ENCODE measurements at regions not wholly inside any gene's neighbourhood (a gene's known extent, or its start where the extent isn't known, plus 50 kb on each side); places are given as distances from the start of the nearest gene placed in this dataset.

- no peaks in the 10 kb centered on the region for H4K20me1 ChIP-seq (ENCODE audit: insufficient read depth, low read length)
- H3K4me3 Mint-ChIP-seq (ENCODE audit: unreplicated experiment), result no peak overlapping the region
- no peaks in the 10 kb centered on the region for H3K9me3 ChIP-seq (ENCODE audit: insufficient read depth, low read depth, low read length)
- no peaks in the 10 kb centered on the region for H3K27me3 ChIP-seq (ENCODE audit: insufficient read depth, low read length)
- H3K9me3 Mint-ChIP-seq (ENCODE audit: unreplicated experiment), result peaks cover 4% of the 10 kb centered on the region
- peaks cover 16% of the 10 kb centered on the region for H3K4me1 Mint-ChIP-seq (ENCODE audit: low read depth, unreplicated experiment)
- no peak overlapping the region for H2AFZ ChIP-seq (ENCODE audit: low read depth, low read length)
- no peak overlapping the region for H3K27ac Mint-ChIP-seq (ENCODE audit: unreplicated experiment)
- peaks cover 14% of the 10 kb centered on the region for H3K4me1 ChIP-seq (ENCODE audit: insufficient read depth, low read length)
- no peak for TF ChIP-seq EZH2 (IDR thresholded peaks at IDR 0.05; ENCODE audit: insufficient read depth, low read length)
- TF ChIP-seq CTCF (IDR thresholded peaks at IDR 0.05; ENCODE audit: insufficient read depth, low read depth, low read length), result no peak
- H3K36me3 ChIP-seq (ENCODE audit: insufficient read depth, low read length), result no peaks in the 10 kb centered on the region
- no peaks in the 10 kb centered on the region for H3K79me2 ChIP-seq (ENCODE audit: insufficient read depth, low read length)
- H3K27ac ChIP-seq (ENCODE audit: low read depth, low read length), result no peak overlapping the region
- DNase-seq (ENCODE audit: low read depth), result no peak
- no peak overlapping the region for H3K9ac ChIP-seq (ENCODE audit: low read length)
- no peaks in the 10 kb centered on the region for H3K36me3 Mint-ChIP-seq (ENCODE audit: low read depth, unreplicated experiment)
- H3K4me2 ChIP-seq (ENCODE audit: low read length), result no peak overlapping the region
- peaks cover 1% of the 10 kb centered on the region for H3K27me3 Mint-ChIP-seq (ENCODE audit: low read depth, unreplicated experiment)
- no peak for FAIRE-seq
- no peak overlapping the region for H3K4me3 ChIP-seq (ENCODE audit: insufficient read depth, low read depth, low read length)
These were observed 297.5 kb downstream of the ADGB start for GRCh38 chr6:146896062-146896813.

- Mint-ChIP-seq H3K27ac (ENCODE audit: unreplicated experiment) (no peak overlapping the region), H3K4me1 (ENCODE audit: low read depth, unreplicated experiment) (peaks cover 11% of the 10 kb centered on the region), H3K4me3 (ENCODE audit: unreplicated experiment) (no peak overlapping the region), H3K9me3 (ENCODE audit: unreplicated experiment) (peaks cover 4% of the 10 kb centered on the region), H3K36me3 (ENCODE audit: low read depth, unreplicated experiment) (no peaks in the 10 kb centered on the region), H3K27me3 (ENCODE audit: low read depth, unreplicated experiment) (peaks cover 1% of the 10 kb centered on the region)
- no peak overlapping the region for H3K9ac ChIP-seq (ENCODE audit: low read length)
- no peak for DNase-seq (ENCODE audit: low read depth)
- peaks cover 9% of the 10 kb centered on the region for H3K4me1 ChIP-seq (ENCODE audit: insufficient read depth, low read length)
- no peak overlapping the region for H3K27ac ChIP-seq (ENCODE audit: low read depth, low read length)
- no peaks in the 10 kb centered on the region for H4K20me1 ChIP-seq (ENCODE audit: insufficient read depth, low read length)
- no peak for TF ChIP-seq EZH2 (IDR thresholded peaks at IDR 0.05; ENCODE audit: insufficient read depth, low read length)
- TF ChIP-seq CTCF (IDR thresholded peaks at IDR 0.05; ENCODE audit: insufficient read depth, low read depth, low read length), result no peak
- FAIRE-seq, result no peak
- H3K36me3 ChIP-seq (ENCODE audit: insufficient read depth, low read length), result no peaks in the 10 kb centered on the region
- no peaks in the 10 kb centered on the region for H3K27me3 ChIP-seq (ENCODE audit: insufficient read depth, low read length)
- no peak overlapping the region for H3K4me2 ChIP-seq (ENCODE audit: low read length)
- H3K79me2 ChIP-seq (ENCODE audit: insufficient read depth, low read length), result no peaks in the 10 kb centered on the region
- no peak overlapping the region for H2AFZ ChIP-seq (ENCODE audit: low read depth, low read length)
- H3K9me3 ChIP-seq (ENCODE audit: insufficient read depth, low read depth, low read length), result no peaks in the 10 kb centered on the region
- H3K4me3 ChIP-seq (ENCODE audit: insufficient read depth, low read depth, low read length), result no peak overlapping the region
These were observed 298.4 kb downstream of the ADGB start for GRCh38 chr6:146896960-146897701.
